Heart right ventricle (tissue), 16 donors: ENCODE measurements at regions not wholly inside any gene's neighbourhood (a gene's known extent, or its start where the extent isn't known, plus 50 kb on each side); places are given as distances from the start of the nearest gene placed in this dataset.

ENCODE experiments used
- ATAC-seq, 8 donors: fragments of 200-7000 bp; cut with Tn5 transposase; one replicate each; pipeline ENCODE4 v1.9.1; 2020; ENCODE audit warnings: mild to moderate bottlenecking in 8 of 8, moderate library complexity in 8 of 8, moderate number of reproducible peaks in 1 of 8
- DNase-seq, 2 donors: peaks; one replicate each; pipeline ENCODE4 v3.0.0-alpha.2; 2020
- H3K27ac ChIP-seq, 10 donors: fragments of 200-600 bp; sonication (generic) in 2 of 10; one replicate each; pipeline versions ENCODE4 v1.5.0 to v1.8.0; 2020 to 2022; ENCODE audit warnings: mild to moderate bottlenecking in 3 of 10
- H3K27me3 ChIP-seq, 7 donors: fragments of 200-600 bp; one replicate each; pipeline ENCODE4 v1.8.0; 2021 to 2022; ENCODE audit warnings: mild to moderate bottlenecking in 2 of 7
- H3K36me3 ChIP-seq, 9 donors: fragments of 200-600 bp; sonication (generic) in 1 of 9; one replicate each; pipeline versions ENCODE4 v1.5.0 to v1.8.0; 2020 to 2022; ENCODE audit warnings: mild to moderate bottlenecking in 2 of 9
- H3K4me1 ChIP-seq, 9 donors: fragments of 200-600 bp; sonication (generic) in 1 of 9; one replicate each; pipeline versions ENCODE4 v1.5.0 to v1.8.0; 2020 to 2022; ENCODE audit warnings: mild to moderate bottlenecking in 4 of 9
- H3K4me3 ChIP-seq, 10 donors: fragments of 200-600 bp; sonication (generic) in 2 of 10; one replicate each; pipeline versions ENCODE4 v1.5.0 to v1.8.0; 2020 to 2022; ENCODE audit warnings: mild to moderate bottlenecking in 7 of 10, moderate library complexity in 2 of 10
- H3K9me3 ChIP-seq, 11 donors: fragments of 200-600 bp in 10 of 11; sonication (generic) in 2 of 11; one replicate each; pipeline versions ENCODE4 v1.5.0 to v1.8.0; 2013 to 2022; ENCODE audit warnings: mild to moderate bottlenecking in 2 of 11, control low read depth in 1 of 11, moderate library complexity in 1 of 11
- WGBS, 2 donors: extraction: QIAGEN DNeasy Blood & Tissue Kit; methylation state at CpG; one replicate each; pipeline ENCODE4 v1.1.7; 2013; ENCODE audit warnings: inconsistent platforms in 1 of 2; 5-methylcytosine and 5-hydroxymethylcytosine counted together
- intact Hi-C, 10 donors: fragments of 100-400 bp; cut with DNase I; formaldehyde crosslinking; loops; one replicate each; pipeline versions ENCODE4 v1.11.1 to v1.14.2; 2022
- TF ChIP-seq, protein P1 (sequence below), 9 donors: fragments of 200-600 bp; sonication (generic) in 2 of 9; IDR thresholded peaks; one replicate each; pipeline versions ENCODE4 v1.5.0 to v1.8.0; 2021 to 2022; ENCODE audit warnings: antibody characterized with exemption in 9 of 9, mild to moderate bottlenecking in 5 of 9, moderate library complexity in 1 of 9
- donor health status: Arrhythmogenic right ventricular cardiomyopathy.
- donor health status: ischemic (EF 13 %, LVEDD 7.1; RV severe dilation, severe dysfunction).
- donor health status: healthy with polysubstance abuse.
- donor health status: DM: no; HTN: yes; CAD: no.
- donor health status: DM: no; HTN: no; CAD: no.
- donor health status: ischemic (EF 25% LVEDD 6.9; RV normal size, moderate dysfunction).
- donor health status: ischemic (EF 25% LVEDD 5.7; RV mildly dilated, moderate dysfunction).
- donor health status: healthy.
- donor health status: DM: yes; HTN: yes; CAD: no.
- donor health status: Ischemic cardiomyopathy.
- donor health status: ischemic (EF 35%, LVEDD 5.7; RV mildly dilated, moderate dysfunction).
- donor health status: nonischemic (EF 11% LVEDD 7.7; RV severe dilation, severe dysfunction).
- donor health status: DM: yes; HTN: yes; CAD: no.
- donor health status: PGD.
- donor health status: ischemic (EF 29% LVEDD 5.4; RV normal size, mild dysfunction).
- donor health status: nonischemic (EF 23%, LVEDD 6.1; RV moderate dilation, normal function).

GRCh38 chr4:3666263-3666662, 99.9 kb upstream of the ADRA2C start:
- 91 to 94% methylated on average over 6 of the region's 6 CpGs for WGBS, 2 donors
- TF ChIP-seq, protein P1, sequence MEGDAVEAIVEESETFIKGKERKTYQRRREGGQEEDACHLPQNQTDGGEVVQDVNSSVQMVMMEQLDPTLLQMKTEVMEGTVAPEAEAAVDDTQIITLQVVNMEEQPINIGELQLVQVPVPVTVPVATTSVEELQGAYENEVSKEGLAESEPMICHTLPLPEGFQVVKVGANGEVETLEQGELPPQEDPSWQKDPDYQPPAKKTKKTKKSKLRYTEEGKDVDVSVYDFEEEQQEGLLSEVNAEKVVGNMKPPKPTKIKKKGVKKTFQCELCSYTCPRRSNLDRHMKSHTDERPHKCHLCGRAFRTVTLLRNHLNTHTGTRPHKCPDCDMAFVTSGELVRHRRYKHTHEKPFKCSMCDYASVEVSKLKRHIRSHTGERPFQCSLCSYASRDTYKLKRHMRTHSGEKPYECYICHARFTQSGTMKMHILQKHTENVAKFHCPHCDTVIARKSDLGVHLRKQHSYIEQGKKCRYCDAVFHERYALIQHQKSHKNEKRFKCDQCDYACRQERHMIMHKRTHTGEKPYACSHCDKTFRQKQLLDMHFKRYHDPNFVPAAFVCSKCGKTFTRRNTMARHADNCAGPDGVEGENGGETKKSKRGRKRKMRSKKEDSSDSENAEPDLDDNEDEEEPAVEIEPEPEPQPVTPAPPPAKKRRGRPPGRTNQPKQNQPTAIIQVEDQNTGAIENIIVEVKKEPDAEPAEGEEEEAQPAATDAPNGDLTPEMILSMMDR (IDR thresholded peaks at IDR 0.05), result no peak
- intact Hi-C loops, result no loop called here
- ATAC-seq (no peak), DNase-seq (no peak)
- Histone ChIP-seq H3K9me3 (peaks cover 0 to 12% (median 0%) of the 10 kb centered on the region in 11 donors), H3K4me3 (no peak overlapping the region), H3K27ac (no peak overlapping the region), H3K4me1 (no peaks in the 10 kb centered on the region), H3K36me3 (no peaks in the 10 kb centered on the region), H3K27me3 (peaks cover 0 to 37% (median 11%) of the 10 kb centered on the region in 7 donors)

GRCh38 chr4:3665360-3665891, 100.8 kb upstream of the ADRA2C start:
- no peak for ATAC-seq
- Histone ChIP-seq H3K4me3 (no peak overlapping the region), H3K9me3 (peaks cover 0 to 12% (median 0%) of the 10 kb centered on the region in 11 donors), H3K4me1 (no peaks in the 10 kb centered on the region), H3K27me3 (peaks cover 0 to 41% (median 16%) of the 10 kb centered on the region in 7 donors), H3K36me3 (no peaks in the 10 kb centered on the region), H3K27ac (no peak overlapping the region)
- no peak for DNase-seq
- TF ChIP-seq, protein P1 (IDR thresholded peaks at IDR 0.05), result no peak
- WGBS, 2 donors, result 72 to 82% methylated on average over 1 of the region's 1 CpG
- intact Hi-C loops, result no loop called here

GRCh38 chr4:3663791-3664190, 102.4 kb upstream of the ADRA2C start:
- no peak overlapping the region for H3K4me3 ChIP-seq
- DNase-seq, result no peak
- no peak for ATAC-seq
- H3K27me3 ChIP-seq, result peaks cover 3 to 58% (median 29%) of the 10 kb centered on the region in 7 donors
- 75 to 82% methylated on average over 6 of the region's 6 CpGs for WGBS, 2 donors
- intact Hi-C loops, result no loop called here
- no peak overlapping the region for H3K27ac ChIP-seq
- H3K36me3 ChIP-seq, result no peaks in the 10 kb centered on the region
- no peaks in the 10 kb centered on the region for H3K4me1 ChIP-seq
- H3K9me3 ChIP-seq, result peaks cover 0 to 12% (median 0%) of the 10 kb centered on the region in 11 donors
- TF ChIP-seq, protein P1 (IDR thresholded peaks at IDR 0.05), result no peak

DNA sequence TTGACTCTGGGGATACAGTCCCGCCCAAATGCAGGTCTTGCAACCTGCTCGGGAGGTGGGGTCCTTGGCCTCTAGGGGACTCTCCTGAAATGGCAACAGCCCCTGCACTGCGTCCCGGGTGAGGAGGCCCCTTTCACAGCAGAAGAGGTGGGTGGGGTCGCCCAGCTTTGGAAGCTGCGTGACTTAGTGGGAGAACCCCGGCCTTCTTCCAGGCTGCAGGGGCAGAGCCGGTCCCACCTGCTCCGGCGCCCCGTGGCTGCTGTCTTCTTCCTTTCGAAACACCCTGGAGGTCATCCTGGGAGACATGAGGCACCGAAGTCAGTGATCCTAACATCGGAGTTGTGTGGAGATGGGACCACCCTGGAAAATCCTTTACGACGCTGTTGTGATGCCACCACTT, 103.7 kb upstream of the ADRA2C start:
- Histone ChIP-seq H3K9me3 (peaks cover 0 to 11% (median 0%) of the 10 kb centered on the region in 11 donors), H3K4me3 (no peak overlapping the region), H3K27ac (no peak overlapping the region), H3K27me3 (peaks cover 3 to 70% (median 41%) of the 10 kb centered on the region in 7 donors), H3K4me1 (peaks cover 0 to 3% (median 0%) of the 10 kb centered on the region in 9 donors), H3K36me3 (no peaks in the 10 kb centered on the region)
- ATAC-seq (no peak), DNase-seq (no peak)
- WGBS, 2 donors, result 81 to 84% methylated on average over 16 of the region's 16 CpGs
- intact Hi-C loops, result no loop called here
- TF ChIP-seq, protein P1 (IDR thresholded peaks at IDR 0.05), result no peak
